ENCODE measurements at regions not wholly inside any gene's neighbourhood (a gene's known extent, or its start where the extent isn't known, plus 50 kb on each side); places are given as distances from the start of the nearest gene placed in this dataset.

DNA sequence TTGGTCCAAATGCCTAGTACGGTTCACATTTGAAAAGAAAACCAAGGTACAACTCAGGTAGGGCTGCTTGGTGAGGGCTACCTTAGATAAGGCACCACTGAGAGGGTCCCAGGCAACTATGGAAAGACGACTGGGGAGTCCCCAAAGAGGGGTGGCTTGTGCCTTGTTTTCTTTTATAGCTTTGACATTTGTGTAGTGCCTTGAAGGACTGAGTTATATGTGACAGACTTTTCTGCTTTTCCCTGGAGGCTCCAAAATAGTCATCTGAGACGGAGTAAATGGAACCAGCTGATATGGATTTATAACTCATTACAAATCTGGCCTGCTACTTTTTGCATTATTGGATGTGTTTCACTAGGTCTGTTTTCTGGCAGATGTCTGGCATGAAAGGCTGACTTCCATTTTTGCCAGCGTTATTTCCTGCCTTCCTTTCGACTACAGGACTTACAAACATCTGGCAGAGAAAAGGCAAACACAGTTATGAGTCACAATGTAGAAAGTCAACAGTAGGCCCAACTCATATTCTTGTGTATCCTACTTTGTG is 88.2 kb upstream of the IMMP2L start:
- TF ChIP-seq, protein P1, sequence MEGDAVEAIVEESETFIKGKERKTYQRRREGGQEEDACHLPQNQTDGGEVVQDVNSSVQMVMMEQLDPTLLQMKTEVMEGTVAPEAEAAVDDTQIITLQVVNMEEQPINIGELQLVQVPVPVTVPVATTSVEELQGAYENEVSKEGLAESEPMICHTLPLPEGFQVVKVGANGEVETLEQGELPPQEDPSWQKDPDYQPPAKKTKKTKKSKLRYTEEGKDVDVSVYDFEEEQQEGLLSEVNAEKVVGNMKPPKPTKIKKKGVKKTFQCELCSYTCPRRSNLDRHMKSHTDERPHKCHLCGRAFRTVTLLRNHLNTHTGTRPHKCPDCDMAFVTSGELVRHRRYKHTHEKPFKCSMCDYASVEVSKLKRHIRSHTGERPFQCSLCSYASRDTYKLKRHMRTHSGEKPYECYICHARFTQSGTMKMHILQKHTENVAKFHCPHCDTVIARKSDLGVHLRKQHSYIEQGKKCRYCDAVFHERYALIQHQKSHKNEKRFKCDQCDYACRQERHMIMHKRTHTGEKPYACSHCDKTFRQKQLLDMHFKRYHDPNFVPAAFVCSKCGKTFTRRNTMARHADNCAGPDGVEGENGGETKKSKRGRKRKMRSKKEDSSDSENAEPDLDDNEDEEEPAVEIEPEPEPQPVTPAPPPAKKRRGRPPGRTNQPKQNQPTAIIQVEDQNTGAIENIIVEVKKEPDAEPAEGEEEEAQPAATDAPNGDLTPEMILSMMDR (IDR thresholded peaks at IDR 0.05) = no peak
- TF ChIP-seq POLR2A (IDR thresholded peaks at IDR 0.05) = no peak

All from right lobe of liver (tissue), 4 donors.